ENCODE measurements at regions not wholly inside any gene's neighbourhood (a gene's known extent, or its start where the extent isn't known, plus 50 kb on each side); places are given as distances from the start of the nearest gene placed in this dataset.

DNA sequence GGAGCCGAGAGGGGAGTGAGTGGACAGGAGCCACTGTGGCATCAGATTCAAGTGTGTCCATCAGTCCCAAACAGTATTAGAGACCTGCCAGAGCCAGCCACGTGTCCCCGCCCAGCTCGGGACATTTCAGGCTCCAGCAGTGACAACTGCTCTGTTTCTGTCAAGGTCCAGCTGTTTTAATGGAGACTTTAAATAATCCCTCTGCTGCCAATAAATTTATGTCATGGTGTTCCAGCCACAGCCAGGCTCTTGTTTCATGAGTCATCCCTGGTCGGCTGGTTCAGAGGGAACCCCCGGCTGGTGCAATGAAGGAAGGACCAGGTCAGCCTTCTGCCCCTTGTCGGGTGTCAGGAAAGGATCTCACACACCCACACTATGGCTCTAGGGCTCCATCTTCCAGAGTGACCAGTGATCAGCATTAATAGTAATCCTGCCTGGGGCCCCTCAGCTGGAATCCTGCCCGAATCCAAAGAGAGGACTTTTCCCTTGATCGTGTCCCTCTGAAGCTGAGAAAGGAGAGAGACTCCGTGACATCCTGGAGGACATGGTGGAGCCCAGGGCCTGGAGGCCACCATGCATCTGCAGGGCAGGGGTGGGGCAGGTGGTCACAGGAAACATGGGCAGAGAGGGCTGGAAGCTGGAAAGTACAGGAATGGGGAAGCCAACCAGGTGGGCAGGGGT, 197.3 kb downstream of the MATN1 start:
- no peak overlapping the region for H3K4me3 ChIP-seq
- peaks cover 17% of the 10 kb centered on the region; the same call in 2 of the 3 replicates for H3K4me1 ChIP-seq
- peak overlapping the region in 1 of 2 experiments; percentile 69; a peak in 3 of 6 replicates for H3K27ac ChIP-seq
- DNase-seq (ENCODE audit: low read depth in 1 of 2, low spot score in 1 of 2) (peak; percentile 32 to 53), ATAC-seq (peak; percentile 68 to 83; a peak in 4 of 6 replicates), FAIRE-seq (no peak)
- ChIA-PET POLR2A (no interaction called here), CTCF (no interaction called here)
- H3K9me3 ChIP-seq, result no peaks in the 10 kb centered on the region
- no peak for TF ChIP-seq RCOR1 (IDR thresholded peaks at IDR 0.05; ENCODE audit: low read depth, low read length)
- TF ChIP-seq GATA3 (IDR thresholded peaks at IDR 0.05; ENCODE audit: borderline replicate concordance), result no peak
- no peak for TF ChIP-seq FOSL2 (IDR thresholded peaks at IDR 0.05)
- TF ChIP-seq FOSL2 (CRISPR knock-in tag; IDR thresholded peaks at IDR 0.05), result no peak; the same call in 1 of the 2 replicates
- TF ChIP-seq, protein P1, sequence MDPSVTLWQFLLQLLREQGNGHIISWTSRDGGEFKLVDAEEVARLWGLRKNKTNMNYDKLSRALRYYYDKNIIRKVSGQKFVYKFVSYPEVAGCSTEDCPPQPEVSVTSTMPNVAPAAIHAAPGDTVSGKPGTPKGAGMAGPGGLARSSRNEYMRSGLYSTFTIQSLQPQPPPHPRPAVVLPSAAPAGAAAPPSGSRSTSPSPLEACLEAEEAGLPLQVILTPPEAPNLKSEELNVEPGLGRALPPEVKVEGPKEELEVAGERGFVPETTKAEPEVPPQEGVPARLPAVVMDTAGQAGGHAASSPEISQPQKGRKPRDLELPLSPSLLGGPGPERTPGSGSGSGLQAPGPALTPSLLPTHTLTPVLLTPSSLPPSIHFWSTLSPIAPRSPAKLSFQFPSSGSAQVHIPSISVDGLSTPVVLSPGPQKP (IDR thresholded peaks at IDR 0.05; ENCODE audit: low read depth, low read length), result no peak
- no peak for TF ChIP-seq CHD4 (IDR thresholded peaks at IDR 0.05; ENCODE audit: borderline replicate concordance)
- no peak for TF ChIP-seq MYC (IDR thresholded peaks at IDR 0.05; ENCODE audit: borderline replicate concordance, low read length)
- TF ChIP-seq EHF (CRISPR knock-in tag; IDR thresholded peaks at IDR 0.05), result no peak
- no peak for TF ChIP-seq SREBF2 (IDR thresholded peaks at IDR 0.05)
- TF ChIP-seq ZSCAN20 (CRISPR knock-in tag; IDR thresholded peaks at IDR 0.05), result no peak
- no peak for TF ChIP-seq CBX8 (IDR thresholded peaks at IDR 0.05)
- WGBS (ENCODE audit: missing lambda C conversion rate), result 19% methylated on average over 7 of the region's 10 CpGs
- peak overlapping the region; percentile 43 for H3K4me2 ChIP-seq

DNA sequence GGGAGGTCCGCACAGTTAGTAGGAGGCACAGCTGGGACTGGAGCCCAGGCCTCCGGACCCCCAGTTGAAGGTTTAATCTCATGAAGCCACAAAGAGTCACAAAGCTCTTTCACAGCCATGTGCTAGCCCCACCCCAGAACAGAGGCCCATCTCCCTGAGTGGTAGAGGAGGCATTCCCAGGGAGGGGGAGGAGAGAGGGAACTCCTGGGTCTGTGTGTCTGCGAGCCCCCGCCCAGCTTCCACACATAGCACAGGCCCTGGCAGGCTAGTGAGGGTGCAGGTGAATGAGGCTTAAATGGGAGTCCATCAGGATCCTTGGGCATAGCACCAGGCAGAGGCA, 197.8 kb downstream of the MATN1 start:
- no peak for FAIRE-seq
- H3K4me1 ChIP-seq, result peaks cover 17% of the 10 kb centered on the region; the same call in 2 of the 3 replicates

More for the DNA sequence above, 197.8 kb downstream of the MATN1 start:
- no peak for TF ChIP-seq RARB (CRISPR knock-in tag; IDR thresholded peaks at IDR 0.05)
- TF ChIP-seq, protein P2, sequence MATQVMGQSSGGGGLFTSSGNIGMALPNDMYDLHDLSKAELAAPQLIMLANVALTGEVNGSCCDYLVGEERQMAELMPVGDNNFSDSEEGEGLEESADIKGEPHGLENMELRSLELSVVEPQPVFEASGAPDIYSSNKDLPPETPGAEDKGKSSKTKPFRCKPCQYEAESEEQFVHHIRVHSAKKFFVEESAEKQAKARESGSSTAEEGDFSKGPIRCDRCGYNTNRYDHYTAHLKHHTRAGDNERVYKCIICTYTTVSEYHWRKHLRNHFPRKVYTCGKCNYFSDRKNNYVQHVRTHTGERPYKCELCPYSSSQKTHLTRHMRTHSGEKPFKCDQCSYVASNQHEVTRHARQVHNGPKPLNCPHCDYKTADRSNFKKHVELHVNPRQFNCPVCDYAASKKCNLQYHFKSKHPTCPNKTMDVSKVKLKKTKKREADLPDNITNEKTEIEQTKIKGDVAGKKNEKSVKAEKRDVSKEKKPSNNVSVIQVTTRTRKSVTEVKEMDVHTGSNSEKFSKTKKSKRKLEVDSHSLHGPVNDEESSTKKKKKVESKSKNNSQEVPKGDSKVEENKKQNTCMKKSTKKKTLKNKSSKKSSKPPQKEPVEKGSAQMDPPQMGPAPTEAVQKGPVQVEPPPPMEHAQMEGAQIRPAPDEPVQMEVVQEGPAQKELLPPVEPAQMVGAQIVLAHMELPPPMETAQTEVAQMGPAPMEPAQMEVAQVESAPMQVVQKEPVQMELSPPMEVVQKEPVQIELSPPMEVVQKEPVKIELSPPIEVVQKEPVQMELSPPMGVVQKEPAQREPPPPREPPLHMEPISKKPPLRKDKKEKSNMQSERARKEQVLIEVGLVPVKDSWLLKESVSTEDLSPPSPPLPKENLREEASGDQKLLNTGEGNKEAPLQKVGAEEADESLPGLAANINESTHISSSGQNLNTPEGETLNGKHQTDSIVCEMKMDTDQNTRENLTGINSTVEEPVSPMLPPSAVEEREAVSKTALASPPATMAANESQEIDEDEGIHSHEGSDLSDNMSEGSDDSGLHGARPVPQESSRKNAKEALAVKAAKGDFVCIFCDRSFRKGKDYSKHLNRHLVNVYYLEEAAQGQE (IDR thresholded peaks at IDR 0.05), result no peak
- TF ChIP-seq CBX2 (IDR thresholded peaks at IDR 0.05; ENCODE audit: borderline replicate concordance, low read depth), result no peak
- TF ChIP-seq NR3C1 (IDR thresholded peaks at IDR 0.05), result no peak
- TF ChIP-seq ZC3H11A (IDR thresholded peaks at IDR 0.05), result no peak
- TF ChIP-seq JUN (IDR thresholded peaks at IDR 0.05), result no peak
- TF ChIP-seq RNF2 (IDR thresholded peaks at IDR 0.05; ENCODE audit: borderline replicate concordance, low read depth), result no peak
- TF ChIP-seq, protein P3, sequence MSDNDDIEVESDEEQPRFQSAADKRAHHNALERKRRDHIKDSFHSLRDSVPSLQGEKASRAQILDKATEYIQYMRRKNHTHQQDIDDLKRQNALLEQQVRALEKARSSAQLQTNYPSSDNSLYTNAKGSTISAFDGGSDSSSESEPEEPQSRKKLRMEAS (IDR thresholded peaks at IDR 0.05), result no peak
- no peak for TF ChIP-seq FOSB (CRISPR knock-in tag; IDR thresholded peaks at IDR 0.05)
- TF ChIP-seq KDM1A (IDR thresholded peaks at IDR 0.05; ENCODE audit: low read depth), result no peak
- no peak for TF ChIP-seq PHF8 (IDR thresholded peaks at IDR 0.05; ENCODE audit: borderline replicate concordance, low read depth)
- TF ChIP-seq CHD2 (IDR thresholded peaks at IDR 0.05; ENCODE audit: low read length, partially characterized antibody), result no peak
- no peak overlapping the region for H3K4me3 ChIP-seq
- WGBS (ENCODE audit: missing lambda C conversion rate), result 100% methylated on average over 2 of the region's 4 CpGs
- ChIA-PET POLR2A (no interaction called here), CTCF (no interaction called here)
- H3K9me3 ChIP-seq, result no peaks in the 10 kb centered on the region
- ATAC-seq (peak; percentile 14 to 24; a peak in 3 of 6 replicates), DNase-seq (ENCODE audit: low read depth in 1 of 2, low spot score in 1 of 2) (no peak)
- H3K4me2 ChIP-seq, result peak overlapping the region; percentile 43; the same call in 2 of the 3 replicates
- H3K27ac ChIP-seq, result peak overlapping the region in 1 of 2 experiments; percentile 69; a peak in 3 of 6 replicates
